ENCODE measurements at regions not wholly inside any gene's neighbourhood (a gene's known extent, or its start where the extent isn't known, plus 50 kb on each side); places are given as distances from the start of the nearest gene placed in this dataset.

DNA sequence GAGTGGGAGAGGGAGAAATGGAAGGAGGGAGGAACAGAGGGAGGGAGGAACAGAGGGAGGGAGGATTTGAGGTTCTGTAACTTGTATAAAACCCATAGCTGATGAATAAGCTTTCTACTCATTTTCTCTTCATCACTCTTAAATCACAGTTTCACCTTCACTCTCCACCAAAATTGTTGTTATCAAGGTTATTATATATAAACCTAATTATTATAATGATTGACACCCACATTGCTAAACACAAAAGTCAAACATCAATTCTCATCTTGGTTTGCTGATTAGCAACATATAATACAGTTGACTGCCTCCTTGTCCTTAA lies 229.0 kb upstream of the PAPPA start:
- TF ChIP-seq FOXM1 (IDR thresholded peaks at IDR 0.05; ENCODE audit: borderline replicate concordance, low read depth) (no peak), TAF1 (IDR thresholded peaks at IDR 0.05; ENCODE audit: low read depth) (no peak), RAD21 (IDR thresholded peaks at IDR 0.05; ENCODE audit: low read depth) (no peak), CREB1 (IDR thresholded peaks at IDR 0.05; ENCODE audit: low read depth) (no peak), TEAD4 (IDR thresholded peaks at IDR 0.05) (no peak), EP300 (IDR thresholded peaks at IDR 0.05; ENCODE audit: borderline replicate concordance) (no peak), CEBPB (IDR thresholded peaks at IDR 0.05) (no peak), YY1 (IDR thresholded peaks at IDR 0.05; ENCODE audit: low read depth) (no peak), EGR1 (IDR thresholded peaks at IDR 0.05) (no peak)
- TF ChIP-seq, protein P1, sequence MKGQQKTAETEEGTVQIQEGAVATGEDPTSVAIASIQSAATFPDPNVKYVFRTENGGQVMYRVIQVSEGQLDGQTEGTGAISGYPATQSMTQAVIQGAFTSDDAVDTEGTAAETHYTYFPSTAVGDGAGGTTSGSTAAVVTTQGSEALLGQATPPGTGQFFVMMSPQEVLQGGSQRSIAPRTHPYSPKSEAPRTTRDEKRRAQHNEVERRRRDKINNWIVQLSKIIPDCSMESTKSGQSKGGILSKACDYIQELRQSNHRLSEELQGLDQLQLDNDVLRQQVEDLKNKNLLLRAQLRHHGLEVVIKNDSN (IDR thresholded peaks at IDR 0.05) = no peak
- TF ChIP-seq, protein P2, sequence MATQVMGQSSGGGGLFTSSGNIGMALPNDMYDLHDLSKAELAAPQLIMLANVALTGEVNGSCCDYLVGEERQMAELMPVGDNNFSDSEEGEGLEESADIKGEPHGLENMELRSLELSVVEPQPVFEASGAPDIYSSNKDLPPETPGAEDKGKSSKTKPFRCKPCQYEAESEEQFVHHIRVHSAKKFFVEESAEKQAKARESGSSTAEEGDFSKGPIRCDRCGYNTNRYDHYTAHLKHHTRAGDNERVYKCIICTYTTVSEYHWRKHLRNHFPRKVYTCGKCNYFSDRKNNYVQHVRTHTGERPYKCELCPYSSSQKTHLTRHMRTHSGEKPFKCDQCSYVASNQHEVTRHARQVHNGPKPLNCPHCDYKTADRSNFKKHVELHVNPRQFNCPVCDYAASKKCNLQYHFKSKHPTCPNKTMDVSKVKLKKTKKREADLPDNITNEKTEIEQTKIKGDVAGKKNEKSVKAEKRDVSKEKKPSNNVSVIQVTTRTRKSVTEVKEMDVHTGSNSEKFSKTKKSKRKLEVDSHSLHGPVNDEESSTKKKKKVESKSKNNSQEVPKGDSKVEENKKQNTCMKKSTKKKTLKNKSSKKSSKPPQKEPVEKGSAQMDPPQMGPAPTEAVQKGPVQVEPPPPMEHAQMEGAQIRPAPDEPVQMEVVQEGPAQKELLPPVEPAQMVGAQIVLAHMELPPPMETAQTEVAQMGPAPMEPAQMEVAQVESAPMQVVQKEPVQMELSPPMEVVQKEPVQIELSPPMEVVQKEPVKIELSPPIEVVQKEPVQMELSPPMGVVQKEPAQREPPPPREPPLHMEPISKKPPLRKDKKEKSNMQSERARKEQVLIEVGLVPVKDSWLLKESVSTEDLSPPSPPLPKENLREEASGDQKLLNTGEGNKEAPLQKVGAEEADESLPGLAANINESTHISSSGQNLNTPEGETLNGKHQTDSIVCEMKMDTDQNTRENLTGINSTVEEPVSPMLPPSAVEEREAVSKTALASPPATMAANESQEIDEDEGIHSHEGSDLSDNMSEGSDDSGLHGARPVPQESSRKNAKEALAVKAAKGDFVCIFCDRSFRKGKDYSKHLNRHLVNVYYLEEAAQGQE (IDR thresholded peaks at IDR 0.05; ENCODE audit: low read depth) = no peak
- TF ChIP-seq, protein P3, sequence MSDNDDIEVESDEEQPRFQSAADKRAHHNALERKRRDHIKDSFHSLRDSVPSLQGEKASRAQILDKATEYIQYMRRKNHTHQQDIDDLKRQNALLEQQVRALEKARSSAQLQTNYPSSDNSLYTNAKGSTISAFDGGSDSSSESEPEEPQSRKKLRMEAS (IDR thresholded peaks at IDR 0.05) = no peak
